ENCODE measurements at regions not wholly inside any gene's neighbourhood (a gene's known extent, or its start where the extent isn't known, plus 50 kb on each side); places are given as distances from the start of the nearest gene placed in this dataset.

DNA sequence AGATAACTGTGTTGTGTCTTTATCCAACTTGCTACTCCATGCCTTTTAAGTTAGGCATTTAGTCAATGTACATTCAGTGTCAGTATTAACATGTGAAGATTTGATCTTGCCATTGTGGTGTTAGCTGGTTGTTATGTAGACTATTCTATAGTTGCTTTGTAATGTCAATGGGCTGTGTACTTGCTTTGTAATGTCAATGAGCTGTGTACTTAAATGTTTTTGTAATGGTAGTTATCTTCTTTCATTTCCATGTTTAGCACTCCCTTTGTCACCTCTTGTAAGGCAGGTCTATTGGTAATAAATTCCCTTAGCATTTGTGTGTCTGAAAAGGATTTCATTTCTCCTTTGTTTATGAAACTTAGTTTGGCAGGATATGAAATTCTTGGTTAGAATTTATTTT, 53.4 kb downstream of the MC4R start:
- Histone ChIP-seq H3K9ac (ENCODE audit: low read length) (no peak overlapping the region), H3K36me3 (replicated peaks; ENCODE audit: low read depth, low read length) (no peaks in the 10 kb centered on the region), H3K4me2 (ENCODE audit: low read length) (no peak overlapping the region), H3K27ac (ENCODE audit: low read length) (no peak overlapping the region), H3K79me2 (ENCODE audit: low read length) (no peaks in the 10 kb centered on the region), H3K9me3 (ENCODE audit: insufficient read depth, low read length) (no peaks in the 10 kb centered on the region), H3K4me1 (ENCODE audit: low read length) (no peaks in the 10 kb centered on the region), H3K4me3 (ENCODE audit: low read length) (no peak overlapping the region), H3K27me3 (ENCODE audit: low read depth, low read length) (no peaks in the 10 kb centered on the region), H4K20me1 (ENCODE audit: insufficient read depth, low read length) (no peaks in the 10 kb centered on the region), H2AFZ (ENCODE audit: low read depth, low read length) (no peak overlapping the region)
- TF ChIP-seq EZH2phosphoT487 (IDR thresholded peaks at IDR 0.05; ENCODE audit: low read depth) (no peak), CTCF (IDR thresholded peaks at IDR 0.05; ENCODE audit: low read depth, low read length) (no peak)

- H3K4me1 ChIP-seq (ENCODE audit: low read length), result no peaks in the 10 kb centered on the region
- H3K9ac ChIP-seq (ENCODE audit: low read length), result no peak overlapping the region
- H3K27ac ChIP-seq (ENCODE audit: low read length), result no peak overlapping the region
- H3K27me3 ChIP-seq (ENCODE audit: low read depth, low read length), result no peaks in the 10 kb centered on the region
- no peaks in the 10 kb centered on the region for H3K9me3 ChIP-seq (ENCODE audit: insufficient read depth, low read length)
- H3K36me3 ChIP-seq (replicated peaks; ENCODE audit: low read depth, low read length), result no peaks in the 10 kb centered on the region
- no peaks in the 10 kb centered on the region for H3K79me2 ChIP-seq (ENCODE audit: low read length)
- H3K4me2 ChIP-seq (ENCODE audit: low read length), result no peak overlapping the region
- H2AFZ ChIP-seq (ENCODE audit: low read depth, low read length), result no peak overlapping the region
- TF ChIP-seq CTCF (IDR thresholded peaks at IDR 0.05; ENCODE audit: low read depth, low read length) (no peak), EZH2phosphoT487 (IDR thresholded peaks at IDR 0.05; ENCODE audit: low read depth) (no peak)
- no peak overlapping the region for H3K4me3 ChIP-seq (ENCODE audit: low read length)
- H4K20me1 ChIP-seq (ENCODE audit: insufficient read depth, low read length), result no peaks in the 10 kb centered on the region
These were observed 60.8 kb downstream of the MC4R start for GRCh38 chr18:60311676-60312360.

DNA sequence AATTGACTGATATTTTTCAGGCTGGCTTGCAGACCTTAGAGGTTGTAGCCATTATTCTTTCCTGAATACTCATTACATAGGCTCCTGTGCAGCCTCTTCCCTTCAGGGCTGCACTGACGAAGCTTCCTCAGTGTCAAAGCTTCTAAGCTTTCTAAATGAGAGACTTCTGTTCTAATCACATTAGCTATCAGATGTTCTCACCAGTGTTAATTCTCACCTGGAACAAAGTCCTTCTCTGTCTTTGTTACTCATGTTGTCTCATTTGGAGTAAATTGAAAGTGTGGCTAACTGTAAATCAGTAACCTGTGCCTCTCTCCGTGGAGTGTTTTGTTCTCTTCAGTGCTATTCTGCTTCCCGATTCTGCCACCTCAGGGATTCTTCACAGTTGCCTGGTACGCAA, 76.9 kb downstream of the MC4R start:
- no peak for TF ChIP-seq CTCF (IDR thresholded peaks at IDR 0.05; ENCODE audit: low read depth, low read length)
- peaks cover 10% of the 10 kb centered on the region for H3K4me1 ChIP-seq (ENCODE audit: low read length)
- H3K36me3 ChIP-seq (replicated peaks; ENCODE audit: low read depth, low read length), result no peaks in the 10 kb centered on the region
- H3K9me3 ChIP-seq (ENCODE audit: insufficient read depth, low read length), result no peaks in the 10 kb centered on the region
- H3K9ac ChIP-seq (ENCODE audit: low read length), result no peak overlapping the region
- no peak overlapping the region for H3K4me3 ChIP-seq (ENCODE audit: low read length)
- no peaks in the 10 kb centered on the region for H4K20me1 ChIP-seq (ENCODE audit: insufficient read depth, low read length)
- peaks cover 5% of the 10 kb centered on the region; the same call in 1 of the 2 replicates for H3K27me3 ChIP-seq (ENCODE audit: low read depth, low read length)
- no peaks in the 10 kb centered on the region for H3K79me2 ChIP-seq (ENCODE audit: low read length)
- 0 out of 2 replicates have a peak overlapping the region, but pooled peaks have one; percentile 6 for H3K4me2 ChIP-seq (ENCODE audit: low read length)
- H2AFZ ChIP-seq (ENCODE audit: low read depth, low read length), result peak overlapping the region; percentile 15; the same call in 1 of the 2 replicates
- no peak overlapping the region for H3K27ac ChIP-seq (ENCODE audit: low read length)

GRCh38 chr18:60292186-60292585, 80.4 kb downstream of the MC4R start:
- H3K36me3 ChIP-seq (replicated peaks; ENCODE audit: low read depth, low read length), result no peaks in the 10 kb centered on the region
- H3K4me3 ChIP-seq (ENCODE audit: low read length), result no peak overlapping the region
- H4K20me1 ChIP-seq (ENCODE audit: insufficient read depth, low read length), result no peaks in the 10 kb centered on the region
- no peak overlapping the region for H3K27ac ChIP-seq (ENCODE audit: low read length)
- no peak overlapping the region for H3K4me2 ChIP-seq (ENCODE audit: low read length)
- no peak for TF ChIP-seq EZH2phosphoT487 (IDR thresholded peaks at IDR 0.05; ENCODE audit: low read depth)
- TF ChIP-seq CTCF (IDR thresholded peaks at IDR 0.05; ENCODE audit: low read depth, low read length), result no peak
- H3K9ac ChIP-seq (ENCODE audit: low read length), result no peak overlapping the region
- no peaks in the 10 kb centered on the region for H3K27me3 ChIP-seq (ENCODE audit: low read depth, low read length)
- no peaks in the 10 kb centered on the region for H3K9me3 ChIP-seq (ENCODE audit: insufficient read depth, low read length)
- no peaks in the 10 kb centered on the region for H3K79me2 ChIP-seq (ENCODE audit: low read length)
- no peaks in the 10 kb centered on the region for H3K4me1 ChIP-seq (ENCODE audit: low read length)
- no peak overlapping the region for H2AFZ ChIP-seq (ENCODE audit: low read depth, low read length)

Data from OCI-LY3 (cell line).